ENCODE measurements at regions not wholly inside any gene's neighbourhood (a gene's known extent, or its start where the extent isn't known, plus 50 kb on each side); places are given as distances from the start of the nearest gene placed in this dataset.

GRCh38 chr16:9170470-9170869 is 79.0 kb downstream of the HAPSTR1 start:
- Mint-ChIP-seq H3K4me3 (no peak overlapping the region), H3K4me1 (peaks cover 0 to 3% (median 0%) of the 10 kb centered on the region in 3 donors), H3K27ac (no peak overlapping the region), H3K9me3 (no peaks in the 10 kb centered on the region), H3K36me3 (no peaks in the 10 kb centered on the region), H3K27me3 (peaks cover 4% of the 10 kb centered on the region)

GRCh38 chr16:9176547-9177418 is 85.3 kb downstream of the HAPSTR1 start:
- Mint-ChIP-seq H3K4me3 (no peak overlapping the region), H3K36me3 (no peaks in the 10 kb centered on the region), H3K9me3 (peaks cover 0 to 3% (median 2%) of the 10 kb centered on the region in 3 donors), H3K27me3 (peaks cover 13% of the 10 kb centered on the region), H3K4me1 (no peaks in the 10 kb centered on the region), H3K27ac (no peak overlapping the region)

- no peaks in the 10 kb centered on the region for H3K36me3 Mint-ChIP-seq
- H3K27me3 Mint-ChIP-seq, result peaks cover 13% of the 10 kb centered on the region
- H3K4me1 Mint-ChIP-seq, result no peaks in the 10 kb centered on the region
- peaks cover 0 to 3% (median 2%) of the 10 kb centered on the region in 3 donors for H3K9me3 Mint-ChIP-seq
- no peak overlapping the region for H3K27ac Mint-ChIP-seq
- H3K4me3 Mint-ChIP-seq, result no peak overlapping the region
Observed at GRCh38 chr16:9177861-9178260, 86.4 kb downstream of the HAPSTR1 start.

- H3K27me3 Mint-ChIP-seq, result peaks cover 5% of the 10 kb centered on the region
- H3K27ac Mint-ChIP-seq, result no peak overlapping the region
- H3K4me1 Mint-ChIP-seq, result no peaks in the 10 kb centered on the region
- H3K4me3 Mint-ChIP-seq, result no peak overlapping the region
- H3K9me3 Mint-ChIP-seq, result peaks cover 0 to 2% (median 0%) of the 10 kb centered on the region in 3 donors
- H3K36me3 Mint-ChIP-seq, result no peaks in the 10 kb centered on the region
Observed at GRCh38 chr16:9183682-9184353, 92.4 kb downstream of the HAPSTR1 start.

- Mint-ChIP-seq H3K36me3 (no peaks in the 10 kb centered on the region), H3K27me3 (peaks cover 5% of the 10 kb centered on the region), H3K4me3 (no peak overlapping the region), H3K27ac (no peak overlapping the region), H3K4me1 (no peaks in the 10 kb centered on the region), H3K9me3 (peaks cover 0 to 2% (median 0%) of the 10 kb centered on the region in 3 donors)
Observed at GRCh38 chr16:9184354-9184690, 92.9 kb downstream of the HAPSTR1 start.

GRCh38 chr16:9185381-9185780 is 93.9 kb downstream of the HAPSTR1 start:
- no peaks in the 10 kb centered on the region for H3K4me1 Mint-ChIP-seq
- no peaks in the 10 kb centered on the region for H3K36me3 Mint-ChIP-seq
- H3K9me3 Mint-ChIP-seq, result peaks cover 0 to 2% (median 0%) of the 10 kb centered on the region in 3 donors
- H3K27ac Mint-ChIP-seq, result no peak overlapping the region
- peak overlapping the region in 2 of 4 donors; percentile 37 to 82 for H3K4me3 Mint-ChIP-seq
- peaks cover 5% of the 10 kb centered on the region for H3K27me3 Mint-ChIP-seq

GRCh38 chr16:9186061-9186460 is 94.6 kb downstream of the HAPSTR1 start:
- Mint-ChIP-seq H3K27me3 (peaks cover 3% of the 10 kb centered on the region), H3K4me1 (no peaks in the 10 kb centered on the region), H3K27ac (no peak overlapping the region), H3K36me3 (no peaks in the 10 kb centered on the region), H3K9me3 (peaks cover 0 to 2% (median 0%) of the 10 kb centered on the region in 3 donors), H3K4me3 (no peak overlapping the region)

- Mint-ChIP-seq H3K27ac (peak overlapping the region in 2 of 3 donors; percentile 5 to 28), H3K36me3 (no peaks in the 10 kb centered on the region), H3K9me3 (peaks cover 0 to 2% (median 0%) of the 10 kb centered on the region in 3 donors), H3K27me3 (peaks cover 3% of the 10 kb centered on the region), H3K4me1 (no peaks in the 10 kb centered on the region), H3K4me3 (no peak overlapping the region)
Observed at GRCh38 chr16:9188721-9189120, 97.3 kb downstream of the HAPSTR1 start.

- no peak overlapping the region for H3K4me3 Mint-ChIP-seq
- H3K27me3 Mint-ChIP-seq, result peaks cover 1% of the 10 kb centered on the region
- H3K4me1 Mint-ChIP-seq, result no peaks in the 10 kb centered on the region
- no peak overlapping the region for H3K27ac Mint-ChIP-seq
- H3K36me3 Mint-ChIP-seq, result no peaks in the 10 kb centered on the region
- no peaks in the 10 kb centered on the region for H3K9me3 Mint-ChIP-seq
Observed at GRCh38 chr16:9191274-9191850, 99.9 kb downstream of the HAPSTR1 start.

- H3K9me3 Mint-ChIP-seq, result no peaks in the 10 kb centered on the region
- no peak overlapping the region for H3K27ac Mint-ChIP-seq
- H3K4me1 Mint-ChIP-seq, result no peaks in the 10 kb centered on the region
- H3K4me3 Mint-ChIP-seq, result no peak overlapping the region
- H3K27me3 Mint-ChIP-seq, result no peaks in the 10 kb centered on the region
- no peaks in the 10 kb centered on the region for H3K36me3 Mint-ChIP-seq
Observed at GRCh38 chr16:9192746-9193145, 101.3 kb downstream of the HAPSTR1 start.

- Mint-ChIP-seq H3K27ac (no peak overlapping the region), H3K36me3 (no peaks in the 10 kb centered on the region), H3K4me3 (no peak overlapping the region), H3K27me3 (peaks cover 5% of the 10 kb centered on the region), H3K9me3 (no peaks in the 10 kb centered on the region), H3K4me1 (no peaks in the 10 kb centered on the region)
Observed at GRCh38 chr16:9195287-9195686, 103.8 kb downstream of the HAPSTR1 start.

- no peak overlapping the region for H3K4me3 Mint-ChIP-seq
- no peaks in the 10 kb centered on the region for H3K9me3 Mint-ChIP-seq
- no peaks in the 10 kb centered on the region for H3K4me1 Mint-ChIP-seq
- H3K27me3 Mint-ChIP-seq, result peaks cover 5% of the 10 kb centered on the region
- no peak overlapping the region for H3K27ac Mint-ChIP-seq
- no peaks in the 10 kb centered on the region for H3K36me3 Mint-ChIP-seq
Observed at GRCh38 chr16:9197957-9198661, 106.7 kb downstream of the HAPSTR1 start.

- peaks cover 9% of the 10 kb centered on the region for H3K27me3 Mint-ChIP-seq
Observed at GRCh38 chr16:9199311-9199710, 107.9 kb downstream of the HAPSTR1 start.

GRCh38 chr16:9199751-9200150 is 108.3 kb downstream of the HAPSTR1 start:
- no peak overlapping the region for H3K4me3 Mint-ChIP-seq

More at GRCh38 chr16:9199311-9199710, 107.9 kb downstream of the HAPSTR1 start:
- H3K9me3 Mint-ChIP-seq, result no peaks in the 10 kb centered on the region
- no peaks in the 10 kb centered on the region for H3K36me3 Mint-ChIP-seq
- H3K27ac Mint-ChIP-seq, result peak overlapping the region in 1 of 3 donors; percentile 50
- no peaks in the 10 kb centered on the region for H3K4me1 Mint-ChIP-seq
- H3K4me3 Mint-ChIP-seq, result no peak overlapping the region

GRCh38 chr16:9203956-9204355 is 112.5 kb downstream of the HAPSTR1 start:
- H3K27me3 Mint-ChIP-seq, result peaks cover 23% of the 10 kb centered on the region

More at GRCh38 chr16:9199751-9200150, 108.3 kb downstream of the HAPSTR1 start:
- Mint-ChIP-seq H3K36me3 (no peaks in the 10 kb centered on the region), H3K4me1 (no peaks in the 10 kb centered on the region), H3K27ac (no peak overlapping the region), H3K27me3 (peaks cover 11% of the 10 kb centered on the region), H3K9me3 (no peaks in the 10 kb centered on the region)

More at GRCh38 chr16:9203956-9204355, 112.5 kb downstream of the HAPSTR1 start:
- no peaks in the 10 kb centered on the region for H3K36me3 Mint-ChIP-seq
- no peaks in the 10 kb centered on the region for H3K4me1 Mint-ChIP-seq
- no peak overlapping the region for H3K4me3 Mint-ChIP-seq
- H3K27ac Mint-ChIP-seq, result no peak overlapping the region
- peaks cover 0 to 3% (median 0%) of the 10 kb centered on the region in 3 donors for H3K9me3 Mint-ChIP-seq
